ENCODE measurements at regions not wholly inside any gene's neighbourhood (a gene's known extent, or its start where the extent isn't known, plus 50 kb on each side); places are given as distances from the start of the nearest gene placed in this dataset.
"Not testable (repeated sequence)": the region's sequence is repeated elsewhere in the genome, so short reads cannot be mapped to it uniquely, and the experiment has no call there.

DNA sequence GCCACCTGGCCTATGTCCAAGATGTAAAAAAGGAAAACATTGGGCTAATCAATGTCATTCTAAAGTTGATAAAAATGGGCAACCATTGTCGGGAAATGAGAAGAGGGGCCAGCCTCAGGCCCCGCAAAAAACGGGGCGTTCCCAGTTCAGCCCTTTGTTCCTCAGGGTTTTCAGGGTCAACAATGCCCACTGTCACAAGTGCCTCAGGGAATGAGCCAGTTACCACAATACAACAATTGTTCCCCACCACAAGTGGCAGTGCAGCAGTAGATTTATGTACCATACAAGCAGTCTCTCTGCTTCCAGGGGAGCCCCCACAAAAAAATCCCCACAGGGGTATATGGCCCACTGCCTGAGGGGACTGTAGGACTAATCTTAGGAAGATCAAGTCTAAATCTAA lies 112.5 kb downstream of the ZNF486 start:
- TF ChIP-seq, protein P1, sequence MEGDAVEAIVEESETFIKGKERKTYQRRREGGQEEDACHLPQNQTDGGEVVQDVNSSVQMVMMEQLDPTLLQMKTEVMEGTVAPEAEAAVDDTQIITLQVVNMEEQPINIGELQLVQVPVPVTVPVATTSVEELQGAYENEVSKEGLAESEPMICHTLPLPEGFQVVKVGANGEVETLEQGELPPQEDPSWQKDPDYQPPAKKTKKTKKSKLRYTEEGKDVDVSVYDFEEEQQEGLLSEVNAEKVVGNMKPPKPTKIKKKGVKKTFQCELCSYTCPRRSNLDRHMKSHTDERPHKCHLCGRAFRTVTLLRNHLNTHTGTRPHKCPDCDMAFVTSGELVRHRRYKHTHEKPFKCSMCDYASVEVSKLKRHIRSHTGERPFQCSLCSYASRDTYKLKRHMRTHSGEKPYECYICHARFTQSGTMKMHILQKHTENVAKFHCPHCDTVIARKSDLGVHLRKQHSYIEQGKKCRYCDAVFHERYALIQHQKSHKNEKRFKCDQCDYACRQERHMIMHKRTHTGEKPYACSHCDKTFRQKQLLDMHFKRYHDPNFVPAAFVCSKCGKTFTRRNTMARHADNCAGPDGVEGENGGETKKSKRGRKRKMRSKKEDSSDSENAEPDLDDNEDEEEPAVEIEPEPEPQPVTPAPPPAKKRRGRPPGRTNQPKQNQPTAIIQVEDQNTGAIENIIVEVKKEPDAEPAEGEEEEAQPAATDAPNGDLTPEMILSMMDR (IDR thresholded peaks at IDR 0.05): no peak
- TF ChIP-seq ZFX (IDR thresholded peaks at IDR 0.05; ENCODE audit: borderline replicate concordance): no peak
- no peak overlapping the region for H3K27ac ChIP-seq

DNA sequence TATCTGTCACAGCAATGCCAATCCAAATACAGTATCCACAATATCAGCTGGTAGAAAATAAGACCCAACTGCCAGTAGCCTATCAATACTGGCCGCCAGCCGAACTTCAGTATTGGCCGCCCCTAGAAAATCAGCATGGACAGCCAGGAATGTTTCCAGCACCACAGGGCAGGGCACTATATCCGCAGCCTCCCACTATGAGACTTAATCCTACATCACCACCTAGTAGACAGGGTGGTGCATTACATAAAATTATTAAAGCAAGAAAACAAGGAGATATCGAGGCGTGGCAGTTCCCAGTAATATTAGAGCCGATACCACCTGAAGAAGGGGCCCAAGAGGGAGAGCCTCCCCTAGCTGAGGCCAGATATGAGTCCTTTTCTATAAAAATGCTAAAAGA lies 111.3 kb downstream of the ZNF486 start:
- no peak overlapping the region for H3K27ac ChIP-seq
- TF ChIP-seq, protein P1 (IDR thresholded peaks at IDR 0.05): no peak
- TF ChIP-seq ZFX (IDR thresholded peaks at IDR 0.05; ENCODE audit: borderline replicate concordance): no peak

DNA sequence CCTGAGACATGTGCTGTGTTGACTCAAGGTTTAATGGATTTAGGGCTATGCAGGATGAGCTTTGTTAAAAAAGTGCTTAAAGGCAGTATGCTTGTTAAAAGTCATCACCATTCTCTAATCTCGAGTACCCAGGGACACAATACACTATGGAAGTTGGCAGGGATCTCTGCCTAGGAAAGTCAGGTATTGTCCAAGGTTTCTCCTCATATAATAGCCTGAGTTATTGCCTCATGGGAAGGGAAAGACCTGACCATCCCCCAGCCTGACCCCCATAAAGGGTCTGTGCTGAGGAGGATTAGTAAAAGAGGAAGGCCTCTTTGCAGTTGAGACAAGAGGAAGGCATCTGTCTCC lies 109.7 kb downstream of the ZNF486 start:
- not testable (repeated sequence) for H3K27ac ChIP-seq

- TF ChIP-seq ZFX (IDR thresholded peaks at IDR 0.05; ENCODE audit: borderline replicate concordance): no peak
- TF ChIP-seq, protein P1 (IDR thresholded peaks at IDR 0.05): no peak
- no peak overlapping the region for H3K27ac ChIP-seq
Measured at GRCh38 chr19:20276011-20276731, 109.2 kb downstream of the ZNF486 start.

GRCh38 chr19:20273951-20274570 lies 107.0 kb downstream of the ZNF486 start:
- no peak overlapping the region for H3K27ac ChIP-seq

GRCh38 chr19:20273376-20273775 lies 106.4 kb downstream of the ZNF486 start:
- no peak overlapping the region for H3K27ac ChIP-seq
- TF ChIP-seq, protein P1 (IDR thresholded peaks at IDR 0.05): no peak
- no peak for TF ChIP-seq ZFX (IDR thresholded peaks at IDR 0.05; ENCODE audit: borderline replicate concordance)

More at GRCh38 chr19:20273951-20274570, 107.0 kb downstream of the ZNF486 start:
- TF ChIP-seq ZFX (IDR thresholded peaks at IDR 0.05; ENCODE audit: borderline replicate concordance): no peak
- TF ChIP-seq, protein P1 (IDR thresholded peaks at IDR 0.05): no peak

- H3K27ac ChIP-seq: not testable (repeated sequence)
Measured at GRCh38 chr19:20272627-20273010, 105.6 kb downstream of the ZNF486 start.

GRCh38 chr19:20271927-20272626 lies 105.1 kb downstream of the ZNF486 start:
- not testable (repeated sequence) for H3K27ac ChIP-seq

All from 22Rv1 (cell line).